G401 (cell line): ENCODE measurements at regions not wholly inside any gene's neighbourhood (a gene's known extent, or its start where the extent isn't known, plus 50 kb on each side); places are given as distances from the start of the nearest gene placed in this dataset.

Source experiments
- DNase-seq: peaks from one replicate; pipeline ENCODE4 v3.0.0-alpha.2; 2015; ENCODE audit warnings: low spot score
- in situ Hi-C: cut with HindIII; loops from 2 replicates; pipeline ENCODE4 v1.10.0; 2016; ENCODE audit warnings: low sequenced_read_pairs, mixed read lengths

GRCh38 chrX:7789200-7789599, 53.8 kb upstream of the VCX start:
- in situ Hi-C loops = no loop called here

DNA sequence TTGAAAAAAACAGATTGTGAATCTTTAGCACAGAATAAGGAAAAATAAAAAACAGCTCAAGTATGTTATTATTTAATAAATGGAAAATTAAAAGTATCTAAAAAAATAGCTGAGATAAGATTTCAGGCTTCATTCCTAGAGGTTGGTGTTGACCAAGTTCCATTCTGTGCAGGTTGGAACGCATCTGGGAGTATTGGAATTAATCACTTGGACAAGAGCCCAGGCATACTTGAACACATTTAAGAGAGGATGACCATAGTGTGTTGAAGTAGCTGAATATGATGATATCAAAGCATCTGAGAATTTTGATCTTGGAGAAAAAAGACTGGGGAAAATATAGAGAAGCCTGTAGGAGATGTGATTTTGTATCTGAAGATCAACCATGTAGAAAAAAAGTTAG, 54.6 kb upstream of the VCX start:
- in situ Hi-C loops = no loop called here
- DNase-seq = no peak

More at GRCh38 chrX:7789200-7789599, 53.8 kb upstream of the VCX start:
- DNase-seq = no peak

GRCh38 chrX:7787714-7788113, 55.3 kb upstream of the VCX start:
- in situ Hi-C loops = no loop called here
- DNase-seq = no peak

- no peak for DNase-seq
- in situ Hi-C loops = no loop called here
Observed at GRCh38 chrX:7784580-7784979, 58.4 kb upstream of the VCX start.

GRCh38 chrX:7779644-7780043, 63.3 kb upstream of the VCX start:
- in situ Hi-C loops = no loop called here
- DNase-seq = no peak

DNA sequence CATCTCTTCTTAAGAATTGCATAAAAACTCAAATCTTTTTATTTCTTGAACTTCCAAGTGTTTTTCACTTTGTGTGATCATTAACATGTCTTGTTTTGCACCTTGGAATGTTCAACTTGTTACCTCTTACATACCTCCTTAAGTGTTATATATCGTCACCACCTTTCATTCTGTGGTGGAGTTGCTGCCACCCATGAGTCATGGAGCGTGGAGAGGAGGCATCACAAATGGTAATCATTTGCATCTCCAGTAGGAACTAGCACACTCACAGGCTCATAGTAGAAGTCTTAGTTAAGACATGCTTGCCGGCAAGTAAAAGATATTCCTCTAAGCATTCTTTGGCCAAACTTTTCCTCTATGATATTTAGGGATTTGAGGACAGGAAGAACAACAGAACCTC, 67.0 kb upstream of the VCX start:
- in situ Hi-C loops = no loop called here
- no peak for DNase-seq

DNA sequence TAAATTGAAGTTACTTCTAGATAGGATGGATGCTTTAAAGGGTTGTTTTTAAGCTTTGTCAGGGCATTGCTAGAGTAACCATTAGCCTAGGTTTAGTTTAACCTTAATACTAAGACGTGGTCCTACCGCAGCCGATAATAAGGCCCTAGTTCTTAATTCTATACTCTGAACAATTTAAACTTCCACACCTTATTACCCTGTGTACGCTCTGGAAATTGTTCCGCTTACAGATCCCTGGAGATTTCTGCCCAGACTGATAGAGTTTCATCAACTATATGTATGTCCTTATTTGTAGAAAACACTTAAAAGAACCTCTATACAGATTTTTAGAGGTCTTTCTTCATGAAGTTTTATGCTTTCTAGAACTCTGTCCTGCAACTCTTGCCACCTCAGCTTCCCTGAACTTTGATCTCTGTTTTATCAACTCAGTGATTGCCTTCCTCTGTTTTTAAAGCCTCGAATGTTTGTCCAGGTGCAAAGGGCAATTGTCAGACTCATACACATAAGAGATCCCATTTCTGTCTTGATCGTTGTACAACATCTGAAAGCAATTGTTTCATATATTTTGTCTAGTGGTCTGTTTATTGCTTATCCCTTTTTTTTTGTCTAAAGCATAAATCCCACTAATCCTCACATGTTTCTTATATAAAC, 71.1 kb upstream of the VCX start:
- no peak for DNase-seq
- in situ Hi-C loops = no loop called here

DNA sequence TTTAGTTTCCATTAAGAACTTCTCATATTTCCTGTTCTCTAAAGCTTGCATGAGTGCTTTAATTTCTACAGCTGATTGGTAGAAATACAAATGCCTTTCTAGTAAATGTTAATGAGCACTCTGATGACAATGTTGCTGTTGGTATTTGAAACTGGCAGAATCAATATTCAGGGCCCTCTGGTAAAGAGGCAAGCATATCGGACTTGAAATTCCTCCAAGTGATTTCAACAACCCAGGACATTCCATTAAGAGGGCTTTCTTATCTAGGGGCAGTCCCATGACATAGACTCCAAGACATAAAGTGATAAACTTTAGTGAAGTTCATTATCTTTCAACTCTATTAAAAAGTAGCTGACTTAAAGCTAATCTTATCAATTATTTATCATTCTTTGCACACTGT, 83.1 kb upstream of the VCX start:
- in situ Hi-C loops = no loop called here
- DNase-seq = no peak

DNA sequence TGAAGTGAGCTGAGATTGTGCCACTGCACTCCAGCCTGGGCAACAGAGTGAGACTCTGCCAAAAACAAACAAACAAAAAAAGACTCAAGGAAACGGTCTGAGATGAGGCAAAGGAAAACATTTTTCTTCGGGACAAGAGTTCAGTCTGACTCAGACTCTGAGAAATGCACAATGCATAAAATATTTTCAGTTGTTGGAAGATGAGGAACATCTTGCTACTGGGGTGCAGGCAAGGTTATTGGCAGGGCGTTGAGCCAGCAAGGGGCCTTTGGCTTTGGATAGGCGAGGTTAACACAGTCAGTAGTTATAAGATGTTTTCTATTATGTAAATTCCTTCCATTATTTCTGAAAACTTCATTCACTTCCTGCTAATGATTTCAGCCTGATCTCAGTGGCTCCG, 96.1 kb upstream of the VCX start:
- in situ Hi-C loops = no loop called here
- DNase-seq = no peak

GRCh38 chrX:7730071-7730470, 112.9 kb upstream of the VCX start:
- no peak for DNase-seq
- in situ Hi-C loops = no loop called here

DNA sequence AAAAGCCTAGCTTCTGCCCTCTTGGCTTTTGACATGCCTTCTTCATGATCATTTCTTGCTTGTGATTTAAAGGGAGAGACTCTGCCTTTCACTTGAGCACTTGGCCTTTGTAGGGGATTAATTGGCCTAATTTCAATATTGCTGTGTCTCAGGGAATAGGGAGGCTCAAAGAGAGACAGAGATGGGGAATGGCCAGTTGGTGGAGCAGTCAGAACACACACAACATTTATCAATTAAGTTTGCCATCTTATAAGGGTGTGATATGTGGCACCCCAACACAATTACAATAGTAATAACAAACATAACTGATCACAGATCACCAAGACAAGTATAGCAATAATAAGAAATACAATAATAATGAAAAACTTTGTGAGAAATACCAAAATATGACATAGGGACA, 122.5 kb upstream of the VCX start:
- DNase-seq = no peak
- in situ Hi-C loops = no loop called here

- in situ Hi-C loops = no loop called here
- no peak for DNase-seq
Observed at GRCh38 chrX:7714351-7714750, 128.6 kb upstream of the VCX start.

DNA sequence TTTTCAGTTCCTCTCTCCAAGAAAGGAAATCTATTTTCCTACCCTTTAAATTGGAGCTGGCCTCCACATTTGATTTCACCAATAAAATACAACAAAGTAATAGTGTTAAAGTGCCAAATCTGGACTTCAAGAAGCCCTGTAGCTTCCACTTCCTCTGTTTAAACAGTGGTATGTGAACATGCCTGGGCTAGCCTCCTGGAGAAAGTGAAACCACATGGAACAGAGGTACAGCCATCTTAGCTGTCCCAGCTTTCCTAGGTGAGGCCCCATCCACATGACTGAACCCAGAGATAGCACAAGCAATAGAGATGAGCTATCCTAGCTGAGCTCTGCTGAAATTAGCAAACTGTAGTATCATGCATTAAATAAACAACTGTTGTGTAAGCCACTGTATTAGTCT, 131.8 kb upstream of the VCX start:
- in situ Hi-C loops = no loop called here
- DNase-seq = no peak

GRCh38 chrX:7709845-7710244, 133.1 kb upstream of the VCX start:
- in situ Hi-C loops = no loop called here
- no peak for DNase-seq

DNA sequence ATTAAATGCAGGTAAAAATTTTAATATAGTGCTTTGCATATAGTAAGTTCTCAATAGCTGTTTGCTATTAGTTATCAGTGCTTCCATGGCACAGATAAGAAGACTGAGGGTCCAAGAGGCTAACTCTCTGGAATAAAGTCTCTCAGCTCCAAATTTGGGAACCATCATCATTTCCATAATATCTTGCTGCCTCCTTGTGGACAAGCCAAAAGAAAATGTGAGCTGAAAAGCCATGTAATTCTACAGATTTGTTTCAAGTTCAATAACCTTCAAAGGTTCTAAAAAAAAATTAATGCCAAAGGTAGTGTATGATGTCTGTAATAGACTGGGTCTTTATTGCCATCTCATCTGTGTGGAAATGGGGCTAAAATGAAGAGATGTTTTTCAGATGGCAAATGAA, 136.9 kb upstream of the VCX start:
- in situ Hi-C loops = no loop called here
- DNase-seq = peak; percentile 1

- DNase-seq = no peak
- in situ Hi-C loops = no loop called here
Observed at GRCh38 chrX:7704205-7704604, 138.8 kb upstream of the VCX start.

DNA sequence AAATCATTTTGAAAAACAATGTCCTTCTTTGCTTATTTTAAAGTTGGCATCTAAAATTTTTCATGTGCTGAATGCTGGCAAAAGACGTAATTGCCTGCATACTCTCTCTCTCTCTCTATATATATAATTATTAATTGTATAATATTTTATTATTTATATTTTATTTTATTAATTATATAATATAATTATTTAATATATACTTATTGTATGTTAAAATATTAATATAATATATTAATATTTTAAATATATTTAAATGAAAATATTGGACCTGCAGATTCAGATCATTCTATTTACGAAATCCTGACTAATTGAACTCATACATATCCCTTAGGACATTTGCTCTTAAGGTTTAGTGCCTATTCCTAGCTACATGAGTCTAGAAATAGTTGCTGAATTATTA, 144.7 kb upstream of the VCX start:
- in situ Hi-C loops = no loop called here
- no peak for DNase-seq

DNA sequence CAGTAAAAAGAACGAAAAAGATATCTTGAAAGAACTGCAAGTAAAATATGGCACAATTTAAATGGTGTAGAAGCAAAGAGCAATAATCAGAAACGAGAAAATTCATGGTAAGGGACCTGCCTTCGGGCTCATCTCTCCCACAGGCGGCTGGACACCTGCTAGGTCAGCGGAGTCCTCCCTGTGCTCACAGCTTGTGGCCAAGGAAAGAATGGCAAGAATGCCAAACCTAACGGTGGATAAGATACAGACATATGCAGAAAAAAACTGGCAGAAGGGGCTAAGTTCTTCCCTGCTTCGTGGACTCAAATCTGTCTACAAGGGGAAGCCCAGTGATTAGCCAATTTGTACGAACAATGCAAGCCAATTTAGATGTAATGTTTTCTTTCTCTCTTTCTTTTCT, 152.1 kb upstream of the VCX start:
- no peak for DNase-seq
- in situ Hi-C loops = no loop called here

DNA sequence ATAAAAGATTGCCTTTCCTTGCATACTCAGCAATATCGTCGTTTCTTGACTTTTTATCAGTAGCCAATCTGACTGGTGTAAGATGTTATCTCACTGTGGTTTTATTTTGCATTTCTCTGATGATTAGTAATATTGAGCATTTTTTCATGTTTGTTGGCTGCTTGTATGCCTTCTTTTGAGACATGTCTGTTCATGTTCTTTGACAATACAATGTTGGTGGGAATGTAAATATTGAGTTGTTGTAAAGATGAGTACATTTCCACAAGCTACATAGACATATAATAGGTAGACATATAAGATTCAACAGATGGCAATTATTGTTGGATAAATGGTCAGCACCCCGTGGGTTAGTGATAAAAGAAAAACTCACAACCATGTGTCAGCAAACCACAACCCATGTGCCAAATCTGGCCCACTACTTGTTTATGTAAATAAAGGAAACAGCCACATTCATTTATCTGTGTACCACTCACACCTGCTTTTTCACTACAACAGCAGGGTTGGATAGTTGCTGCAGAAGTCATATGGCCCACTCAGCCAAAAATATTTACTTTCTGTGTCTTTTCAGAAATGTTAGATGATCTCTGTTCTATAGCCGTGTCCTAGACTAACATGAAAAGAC, 153.1 kb upstream of the VCX start:
- DNase-seq = no peak
- in situ Hi-C loops = no loop called here

GRCh38 chrX:7680181-7680580, 162.8 kb upstream of the VCX start:
- in situ Hi-C loops = no loop called here
- no peak for DNase-seq

GRCh38 chrX:7654316-7654715, 188.7 kb upstream of the VCX start:
- no peak for DNase-seq
- in situ Hi-C loops = no loop called here
